Keratinocyte (primary cell): ENCODE measurements at regions not wholly inside any gene's neighbourhood (a gene's known extent, or its start where the extent isn't known, plus 50 kb on each side); places are given as distances from the start of the nearest gene placed in this dataset.

Source experiments
- DNase-seq: peaks from one replicate; pipeline ENCODE4 v3.0.0-alpha.2; 2011; ENCODE audit warnings: low read depth, missing footprints, low spot score
- FAIRE-seq: peaks from 2 replicates; lab custom pipeline; 2011; peaks lifted over from hg19 to GRCh38; lab: Jason Lieb, UNC
- H2AFZ ChIP-seq: 2 replicates; pipeline ENCODE4 v1.6.0; 2012; ENCODE audit warnings: low read length, control low read depth, inconsistent platforms; ENCODE audit not compliant: control insufficient read depth
- H3K27ac ChIP-seq: 2 replicates; pipeline ENCODE4 v1.5.1; 2011; ENCODE audit warnings: low read length; ENCODE audit not compliant: control insufficient read depth, insufficient read depth
- H3K27me3 ChIP-seq: 3 replicates; pipeline ENCODE4 v1.6.0; 2011; ENCODE audit warnings: low read length; ENCODE audit not compliant: control insufficient read depth, insufficient read depth; ENCODE audit errors: extremely low read depth
- H3K36me3 ChIP-seq, 2 experiments: 2 replicates in 1 of 2; 3 replicates in 1 of 2; pipeline ENCODE4 v1.5.1; 2011; ENCODE audit warnings: low read length in 2 of 2, mild to moderate bottlenecking in 1 of 2; ENCODE audit not compliant: control insufficient read depth in 2 of 2, insufficient read depth in 2 of 2; ENCODE audit errors: extremely low read depth in 1 of 2
- H3K4me1 ChIP-seq: 3 replicates; pipeline ENCODE4 v1.5.1; 2011; ENCODE audit warnings: low read length; ENCODE audit not compliant: control insufficient read depth, insufficient read depth; ENCODE audit errors: extremely low read depth
- H3K4me2 ChIP-seq: 3 replicates; pipeline ENCODE4 v1.6.0; 2011; ENCODE audit warnings: low read depth, low read length; ENCODE audit not compliant: control insufficient read depth, insufficient read depth; ENCODE audit errors: extremely low read depth
- H3K4me3 ChIP-seq, 3 experiments: fragments of 200-600 bp in 1 of 3; sonication (generic) in 1 of 3; 2 replicates in 2 of 3; 3 replicates in 1 of 3; pipeline ENCODE4 v1.5.1; 2011 to 2016; ENCODE audit warnings: low read length in 3 of 3, mild to moderate bottlenecking in 3 of 3, control low read depth in 2 of 3, inconsistent platforms in 1 of 3, low read depth in 1 of 3, mixed read lengths in 1 of 3, mixed run types in 1 of 3, moderate library complexity in 1 of 3; ENCODE audit not compliant: control insufficient read depth in 2 of 3, insufficient read depth in 2 of 3; ENCODE audit errors: extremely low read depth in 1 of 3
- H3K79me2 ChIP-seq: 2 replicates; pipeline ENCODE4 v1.6.0; 2012; ENCODE audit warnings: low read length; ENCODE audit not compliant: control insufficient read depth, insufficient read depth
- H3K9ac ChIP-seq: 3 replicates; pipeline ENCODE4 v1.6.0; 2011; ENCODE audit warnings: low read length; ENCODE audit not compliant: control insufficient read depth, insufficient read depth; ENCODE audit errors: extremely low read depth
- H3K9me1 ChIP-seq: 3 replicates; pipeline ENCODE4 v1.6.0; 2011; ENCODE audit warnings: low read length; ENCODE audit not compliant: control insufficient read depth, insufficient read depth; ENCODE audit errors: extremely low read depth
- H3K9me3 ChIP-seq: 2 replicates; pipeline ENCODE4 v1.5.1; 2012; ENCODE audit warnings: low read depth, low read length; ENCODE audit not compliant: control insufficient read depth
- H4K20me1 ChIP-seq: 3 replicates; pipeline ENCODE4 v1.6.0; 2011; ENCODE audit warnings: low read length; ENCODE audit not compliant: control insufficient read depth, insufficient read depth; ENCODE audit errors: extremely low read depth
- EZH2 ChIP-seq: IDR thresholded peaks from one replicate; pipeline ENCODE4 v1.6.1; 2012; ENCODE audit warnings: inconsistent platforms, mild to moderate bottlenecking, low read length, moderate library complexity
- dilution Hi-C: fragments of 300-500 bp; cut with MboI; formaldehyde crosslinking; loops from one replicate; pipeline ENCODE4 v1.7.0; 2020; ENCODE audit warnings: low sequenced_read_pairs; ENCODE audit not compliant: extremely low pct_ligation_motif_present
- TF ChIP-seq, protein P1 (sequence below), 3 experiments: IDR thresholded peaks in 1 of 3; conservative IDR thresholded peaks in 1 of 3; optimal IDR thresholded peaks in 1 of 3; 2 replicates in 2 of 3; 3 replicates in 1 of 3; pipeline versions ENCODE3 to v1.5.1; 2011; ENCODE audit warnings: low read length in 3 of 3, mild to moderate bottlenecking in 3 of 3, moderate library complexity in 2 of 3, control low read depth in 1 of 3, inconsistent platforms in 1 of 3; ENCODE audit not compliant: insufficient read depth in 2 of 3; ENCODE audit errors: extremely low read depth in 1 of 3

GRCh38 chr15:37537802-37538201 lies 396.6 kb upstream of the TMCO5A start:
- DNase-seq = no peak
- no peaks in the 10 kb centered on the region for H3K36me3 ChIP-seq

DNA sequence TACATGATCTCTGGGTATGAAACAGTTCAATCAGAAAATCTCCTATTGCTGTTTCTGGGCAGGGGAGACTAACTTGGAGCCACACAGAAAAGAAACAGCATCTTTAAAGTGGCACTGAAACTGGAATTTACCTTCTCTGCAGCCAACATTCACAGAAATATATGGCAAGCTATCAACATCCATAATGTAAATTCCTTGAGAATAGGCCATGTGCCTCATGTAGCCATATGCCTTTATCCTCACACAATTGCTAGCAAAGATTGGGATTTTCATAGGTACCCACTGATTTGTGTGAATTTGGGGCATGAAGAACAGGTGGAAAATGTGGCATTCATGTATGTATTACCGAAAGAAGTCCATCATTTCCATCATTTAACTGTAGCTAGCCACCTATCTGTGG lies 386.3 kb upstream of the TMCO5A start:
- Histone ChIP-seq H4K20me1 (no peaks in the 10 kb centered on the region), H3K4me2 (no peak overlapping the region), H3K4me1 (no peaks in the 10 kb centered on the region), H3K27me3 (no peaks in the 10 kb centered on the region), H3K9ac (no peak overlapping the region), H3K79me2 (no peaks in the 10 kb centered on the region), H3K27ac (no peak overlapping the region), H2AFZ (no peak overlapping the region), H3K4me3 (no peak overlapping the region), H3K36me3 (no peaks in the 10 kb centered on the region), H3K9me1 (no peaks in the 10 kb centered on the region), H3K9me3 (no peaks in the 10 kb centered on the region)
- dilution Hi-C loops = no loop called here
- no peak for DNase-seq
- TF ChIP-seq, protein P1, sequence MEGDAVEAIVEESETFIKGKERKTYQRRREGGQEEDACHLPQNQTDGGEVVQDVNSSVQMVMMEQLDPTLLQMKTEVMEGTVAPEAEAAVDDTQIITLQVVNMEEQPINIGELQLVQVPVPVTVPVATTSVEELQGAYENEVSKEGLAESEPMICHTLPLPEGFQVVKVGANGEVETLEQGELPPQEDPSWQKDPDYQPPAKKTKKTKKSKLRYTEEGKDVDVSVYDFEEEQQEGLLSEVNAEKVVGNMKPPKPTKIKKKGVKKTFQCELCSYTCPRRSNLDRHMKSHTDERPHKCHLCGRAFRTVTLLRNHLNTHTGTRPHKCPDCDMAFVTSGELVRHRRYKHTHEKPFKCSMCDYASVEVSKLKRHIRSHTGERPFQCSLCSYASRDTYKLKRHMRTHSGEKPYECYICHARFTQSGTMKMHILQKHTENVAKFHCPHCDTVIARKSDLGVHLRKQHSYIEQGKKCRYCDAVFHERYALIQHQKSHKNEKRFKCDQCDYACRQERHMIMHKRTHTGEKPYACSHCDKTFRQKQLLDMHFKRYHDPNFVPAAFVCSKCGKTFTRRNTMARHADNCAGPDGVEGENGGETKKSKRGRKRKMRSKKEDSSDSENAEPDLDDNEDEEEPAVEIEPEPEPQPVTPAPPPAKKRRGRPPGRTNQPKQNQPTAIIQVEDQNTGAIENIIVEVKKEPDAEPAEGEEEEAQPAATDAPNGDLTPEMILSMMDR (optimal IDR thresholded peaks at IDR 0.05 in 1 of 3, IDR thresholded peaks at IDR 0.05 in 1 of 3, conservative IDR thresholded peaks at IDR 0.05 in 1 of 3; ENCODE audit: extremely low read depth in 1 of 3, insufficient read depth in 2 of 3, low read length in 3 of 3) = no peak
- TF ChIP-seq EZH2 = no peak
- FAIRE-seq = no peak

More at GRCh38 chr15:37537802-37538201, 396.6 kb upstream of the TMCO5A start:
- no peaks in the 10 kb centered on the region for H3K79me2 ChIP-seq
- no peaks in the 10 kb centered on the region for H3K27me3 ChIP-seq
- no peaks in the 10 kb centered on the region for H3K9me1 ChIP-seq
- dilution Hi-C loops = no loop called here
- H2AFZ ChIP-seq = no peak overlapping the region
- no peaks in the 10 kb centered on the region for H3K4me1 ChIP-seq
- TF ChIP-seq, protein P1 (optimal IDR thresholded peaks at IDR 0.05 in 1 of 3, IDR thresholded peaks at IDR 0.05 in 1 of 3, conservative IDR thresholded peaks at IDR 0.05 in 1 of 3; ENCODE audit: extremely low read depth in 1 of 3, insufficient read depth in 2 of 3, low read length in 3 of 3) = no peak
- TF ChIP-seq EZH2 = no peak
- no peak overlapping the region for H3K9ac ChIP-seq
- no peaks in the 10 kb centered on the region for H3K9me3 ChIP-seq
- H3K4me3 ChIP-seq = no peak overlapping the region
- H3K27ac ChIP-seq = no peak overlapping the region
- FAIRE-seq = no peak
- no peaks in the 10 kb centered on the region for H4K20me1 ChIP-seq
- no peak overlapping the region for H3K4me2 ChIP-seq
